SK-N-SH treated with all-trans-retinoic acid at 6 μM for 48 hours (cell line): ENCODE measurements at regions not wholly inside any gene's neighbourhood (a gene's known extent, or its start where the extent isn't known, plus 50 kb on each side); places are given as distances from the start of the nearest gene placed in this dataset.

Source experiments
- ATAC-seq: fragments of 200-7000 bp; cut with Tn5 transposase; 3 replicates; pipeline ENCODE4 v1.9.1; 2020; ENCODE audit warnings: mild to moderate bottlenecking, moderate library complexity
- ARNTL ChIP-seq: fragments of 450-650 bp; formaldehyde crosslinking; IDR thresholded peaks from 2 replicates; pipeline ENCODE4 v1.5.0; 2020; ENCODE audit warnings: low read depth, mild to moderate bottlenecking, moderate library complexity, borderline replicate concordance
- BACH2 ChIP-seq: fragments of 250-450 bp; sonication (Bioruptor Pico); IDR thresholded peaks from 2 replicates; pipeline ENCODE4 v1.9.0; 2021; ENCODE audit warnings: mild to moderate bottlenecking, borderline replicate concordance
- CSDC2 ChIP-seq: fragments of 250-450 bp; sonication (Bioruptor Pico); IDR thresholded peaks from 2 replicates; pipeline ENCODE4 v1.5.0; 2020; ENCODE audit warnings: mild to moderate bottlenecking, moderate library complexity
- ESRRG ChIP-seq: fragments of 250-450 bp; sonication (Bioruptor Pico); IDR thresholded peaks from 2 replicates; pipeline ENCODE4 v1.6.1; 2021; ENCODE audit warnings: mild to moderate bottlenecking
- GLIS3 ChIP-seq: fragments of 250-450 bp; sonication (Bioruptor Pico); IDR thresholded peaks from 2 replicates; pipeline ENCODE4 v1.5.0; 2020; ENCODE audit warnings: mild to moderate bottlenecking, moderate library complexity
- ISL1 ChIP-seq: fragments of 250-450 bp; sonication (Bioruptor Pico); IDR thresholded peaks from 2 replicates; pipeline ENCODE4 v2.1.2; 2022; ENCODE audit warnings: mild to moderate bottlenecking, moderate library complexity
- OSR1 ChIP-seq: fragments of 250-450 bp; sonication (Bioruptor Pico); IDR thresholded peaks from 2 replicates; pipeline ENCODE4 v1.8.0; 2022; ENCODE audit warnings: moderate library complexity, mild to moderate bottlenecking, inconsistent platforms
- PATZ1 ChIP-seq: fragments of 250-450 bp; sonication (Bioruptor Pico); IDR thresholded peaks from 2 replicates; pipeline ENCODE4 v1.8.0; 2020; ENCODE audit warnings: mild to moderate bottlenecking, moderate library complexity, borderline replicate concordance
- POU6F1 ChIP-seq: fragments of 250-450 bp; sonication (Bioruptor Pico); IDR thresholded peaks from 2 replicates; pipeline ENCODE4 v1.8.0; 2021; ENCODE audit warnings: low read depth, mild to moderate bottlenecking, moderate library complexity, borderline replicate concordance
- PPARA ChIP-seq: fragments of 250-450 bp; sonication (Bioruptor Pico); IDR thresholded peaks from 2 replicates; pipeline ENCODE4 v1.5.0; 2020; ENCODE audit warnings: mild to moderate bottlenecking, borderline replicate concordance
- RARB ChIP-seq: fragments of 250-450 bp; sonication (Bioruptor Pico); IDR thresholded peaks from 2 replicates; pipeline ENCODE4 v1.8.0; 2021; ENCODE audit warnings: mild to moderate bottlenecking, moderate library complexity
- SNAI2 ChIP-seq: fragments of 250-450 bp; sonication (Bioruptor Pico); IDR thresholded peaks from 2 replicates; pipeline ENCODE4 v1.5.0; 2020; ENCODE audit warnings: mild to moderate bottlenecking, moderate library complexity
- TCF4 ChIP-seq: fragments of 250-450 bp; sonication (Bioruptor Pico); IDR thresholded peaks from 2 replicates; pipeline ENCODE4 v1.8.0; 2021; ENCODE audit warnings: mild to moderate bottlenecking, moderate library complexity, borderline replicate concordance
- TOX ChIP-seq: fragments of 250-450 bp; sonication (Bioruptor Pico); IDR thresholded peaks from 2 replicates; pipeline ENCODE4 v1.8.0; 2021; ENCODE audit warnings: mild to moderate bottlenecking, moderate library complexity, borderline replicate concordance
- ZC3H10 ChIP-seq: fragments of 250-450 bp; sonication (Bioruptor Pico); IDR thresholded peaks from 2 replicates; pipeline ENCODE4 v1.5.1; 2021; ENCODE audit warnings: mild to moderate bottlenecking, moderate library complexity
- ZFP3 ChIP-seq: fragments of 250-450 bp; sonication (Bioruptor Pico); IDR thresholded peaks from 2 replicates; pipeline ENCODE4 v1.5.0; 2020; ENCODE audit warnings: mild to moderate bottlenecking, moderate library complexity
- ZFP30 ChIP-seq: fragments of 450-650 bp; formaldehyde crosslinking; IDR thresholded peaks from 2 replicates; pipeline ENCODE4 v1.5.0; 2022; ENCODE audit warnings: mild to moderate bottlenecking, moderate library complexity
- ZNF565 ChIP-seq: fragments of 450-650 bp; formaldehyde crosslinking; conservative IDR thresholded peaks from 2 replicates; pipeline ENCODE4 v1.5.0; 2020; ENCODE audit warnings: low read depth, mild to moderate bottlenecking, moderate library complexity
- ZNF70 ChIP-seq: fragments of 450-650 bp; formaldehyde crosslinking; IDR thresholded peaks from 2 replicates; pipeline ENCODE4 v1.5.0; 2020; ENCODE audit warnings: mild to moderate bottlenecking, moderate library complexity
- ZNF8 ChIP-seq: fragments of 450-650 bp; formaldehyde crosslinking; IDR thresholded peaks from 2 replicates; pipeline ENCODE4 v1.5.0; 2020; ENCODE audit warnings: mild to moderate bottlenecking, moderate library complexity
- TF ChIP-seq, protein P1 (sequence below): fragments of 250-450 bp; sonication (Bioruptor Pico); IDR thresholded peaks from 2 replicates; pipeline ENCODE4 v1.5.1; 2020; ENCODE audit warnings: low read depth, mild to moderate bottlenecking, moderate library complexity
- TF ChIP-seq, protein P2 (sequence below): fragments of 250-450 bp; sonication (Bioruptor Pico); IDR thresholded peaks from 2 replicates; pipeline ENCODE4 v1.5.1; 2021; ENCODE audit warnings: mild to moderate bottlenecking, moderate library complexity
- TF ChIP-seq, protein P3 (sequence below): fragments of 250-450 bp; sonication (Bioruptor Pico); IDR thresholded peaks from 2 replicates; pipeline ENCODE4 v1.5.0; 2020; ENCODE audit warnings: mild to moderate bottlenecking, moderate library complexity

- no peak for TF ChIP-seq GLIS3
- no peak for TF ChIP-seq BACH2 (CRISPR knock-in tag)
- no peak for ATAC-seq
Observed at GRCh38 chr2:156147594-156148330, 184.8 kb downstream of the NR4A2 start.

- TF ChIP-seq ZNF565 (CRISPR knock-in tag) (no peak), POU6F1 (CRISPR knock-in tag) (no peak), CSDC2 (CRISPR knock-in tag) (no peak), GLIS3 (no peak), ZNF8 (CRISPR knock-in tag) (no peak), PPARA (CRISPR knock-in tag) (no peak), RARB (CRISPR knock-in tag) (no peak), ISL1 (CRISPR knock-in tag) (no peak), SNAI2 (CRISPR knock-in tag) (no peak), TOX (CRISPR knock-in tag) (no peak), ZC3H10 (CRISPR knock-in tag) (no peak), ZFP30 (CRISPR knock-in tag) (no peak), TCF4 (CRISPR knock-in tag) (no peak), ARNTL (no peak), BACH2 (CRISPR knock-in tag) (no peak), PATZ1 (CRISPR knock-in tag) (no peak)
- TF ChIP-seq, protein P1, sequence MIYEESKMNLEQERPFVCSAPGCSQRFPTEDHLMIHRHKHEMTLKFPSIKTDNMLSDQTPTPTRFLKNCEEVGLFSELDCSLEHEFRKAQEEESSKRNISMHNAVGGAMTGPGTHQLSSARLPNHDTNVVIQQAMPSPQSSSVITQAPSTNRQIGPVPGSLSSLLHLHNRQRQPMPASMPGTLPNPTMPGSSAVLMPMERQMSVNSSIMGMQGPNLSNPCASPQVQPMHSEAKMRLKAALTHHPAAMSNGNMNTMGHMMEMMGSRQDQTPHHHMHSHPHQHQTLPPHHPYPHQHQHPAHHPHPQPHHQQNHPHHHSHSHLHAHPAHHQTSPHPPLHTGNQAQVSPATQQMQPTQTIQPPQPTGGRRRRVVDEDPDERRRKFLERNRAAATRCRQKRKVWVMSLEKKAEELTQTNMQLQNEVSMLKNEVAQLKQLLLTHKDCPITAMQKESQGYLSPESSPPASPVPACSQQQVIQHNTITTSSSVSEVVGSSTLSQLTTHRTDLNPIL (CRISPR knock-in tag), result no peak
- TF ChIP-seq, protein P2, sequence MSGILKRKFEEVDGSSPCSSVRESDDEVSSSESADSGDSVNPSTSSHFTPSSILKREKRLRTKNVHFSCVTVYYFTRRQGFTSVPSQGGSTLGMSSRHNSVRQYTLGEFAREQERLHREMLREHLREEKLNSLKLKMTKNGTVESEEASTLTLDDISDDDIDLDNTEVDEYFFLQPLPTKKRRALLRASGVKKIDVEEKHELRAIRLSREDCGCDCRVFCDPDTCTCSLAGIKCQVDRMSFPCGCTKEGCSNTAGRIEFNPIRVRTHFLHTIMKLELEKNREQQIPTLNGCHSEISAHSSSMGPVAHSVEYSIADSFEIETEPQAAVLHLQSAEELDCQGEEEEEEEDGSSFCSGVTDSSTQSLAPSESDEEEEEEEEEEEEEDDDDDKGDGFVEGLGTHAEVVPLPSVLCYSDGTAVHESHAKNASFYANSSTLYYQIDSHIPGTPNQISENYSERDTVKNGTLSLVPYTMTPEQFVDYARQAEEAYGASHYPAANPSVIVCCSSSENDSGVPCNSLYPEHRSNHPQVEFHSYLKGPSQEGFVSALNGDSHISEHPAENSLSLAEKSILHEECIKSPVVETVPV (CRISPR knock-in tag), result no peak
- ATAC-seq, result no peak
Observed at GRCh38 chr2:156145976-156146375, 186.5 kb downstream of the NR4A2 start.

DNA sequence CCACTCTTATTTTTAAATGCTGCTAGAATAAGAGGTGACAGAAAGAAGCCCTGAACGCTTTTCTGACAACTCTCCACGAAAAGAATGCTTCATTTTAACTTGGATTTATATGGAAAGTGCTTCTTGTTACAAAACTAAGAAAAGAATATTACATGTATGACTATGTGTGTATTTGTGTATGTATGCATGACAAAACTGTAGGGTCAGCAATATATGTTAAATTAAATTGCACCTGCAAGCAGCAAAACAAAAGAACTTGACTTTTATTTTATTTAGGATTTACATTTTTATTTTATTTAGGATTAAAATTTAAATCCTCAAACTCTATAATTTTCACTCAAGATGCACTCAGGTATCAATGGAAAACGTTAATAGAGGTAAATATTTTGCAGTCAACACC is 187.1 kb downstream of the NR4A2 start:
- TF ChIP-seq PPARA (CRISPR knock-in tag), result no peak
- TF ChIP-seq TOX (CRISPR knock-in tag), result no peak
- no peak for TF ChIP-seq CSDC2 (CRISPR knock-in tag)
- no peak for TF ChIP-seq ZNF70 (CRISPR knock-in tag)
- no peak for TF ChIP-seq ISL1 (CRISPR knock-in tag)
- no peak for TF ChIP-seq ZNF8 (CRISPR knock-in tag)
- no peak for TF ChIP-seq ZFP3
- no peak for TF ChIP-seq ZC3H10 (CRISPR knock-in tag)
- no peak for TF ChIP-seq OSR1 (CRISPR knock-in tag)
- TF ChIP-seq, protein P2 (CRISPR knock-in tag), result no peak
- TF ChIP-seq SNAI2 (CRISPR knock-in tag), result no peak
- no peak for TF ChIP-seq ESRRG
- TF ChIP-seq, protein P3, sequence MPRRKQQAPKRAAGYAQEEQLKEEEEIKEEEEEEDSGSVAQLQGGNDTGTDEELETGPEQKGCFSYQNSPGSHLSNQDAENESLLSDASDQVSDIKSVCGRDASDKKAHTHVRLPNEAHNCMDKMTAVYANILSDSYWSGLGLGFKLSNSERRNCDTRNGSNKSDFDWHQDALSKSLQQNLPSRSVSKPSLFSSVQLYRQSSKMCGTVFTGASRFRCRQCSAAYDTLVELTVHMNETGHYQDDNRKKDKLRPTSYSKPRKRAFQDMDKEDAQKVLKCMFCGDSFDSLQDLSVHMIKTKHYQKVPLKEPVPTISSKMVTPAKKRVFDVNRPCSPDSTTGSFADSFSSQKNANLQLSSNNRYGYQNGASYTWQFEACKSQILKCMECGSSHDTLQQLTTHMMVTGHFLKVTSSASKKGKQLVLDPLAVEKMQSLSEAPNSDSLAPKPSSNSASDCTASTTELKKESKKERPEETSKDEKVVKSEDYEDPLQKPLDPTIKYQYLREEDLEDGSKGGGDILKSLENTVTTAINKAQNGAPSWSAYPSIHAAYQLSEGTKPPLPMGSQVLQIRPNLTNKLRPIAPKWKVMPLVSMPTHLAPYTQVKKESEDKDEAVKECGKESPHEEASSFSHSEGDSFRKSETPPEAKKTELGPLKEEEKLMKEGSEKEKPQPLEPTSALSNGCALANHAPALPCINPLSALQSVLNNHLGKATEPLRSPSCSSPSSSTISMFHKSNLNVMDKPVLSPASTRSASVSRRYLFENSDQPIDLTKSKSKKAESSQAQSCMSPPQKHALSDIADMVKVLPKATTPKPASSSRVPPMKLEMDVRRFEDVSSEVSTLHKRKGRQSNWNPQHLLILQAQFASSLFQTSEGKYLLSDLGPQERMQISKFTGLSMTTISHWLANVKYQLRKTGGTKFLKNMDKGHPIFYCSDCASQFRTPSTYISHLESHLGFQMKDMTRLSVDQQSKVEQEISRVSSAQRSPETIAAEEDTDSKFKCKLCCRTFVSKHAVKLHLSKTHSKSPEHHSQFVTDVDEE (CRISPR knock-in tag), result no peak
- no peak for TF ChIP-seq ARNTL
- TF ChIP-seq RARB (CRISPR knock-in tag), result no peak
- TF ChIP-seq ZNF565 (CRISPR knock-in tag), result no peak
- no peak for ATAC-seq
